ENCODE measurements at regions not wholly inside any gene's neighbourhood (a gene's known extent, or its start where the extent isn't known, plus 50 kb on each side); places are given as distances from the start of the nearest gene placed in this dataset.

- Histone ChIP-seq H3K23ac (ENCODE audit: low read depth, low read length) (no peak overlapping the region), H4K5ac (ENCODE audit: low read depth, low read length) (no peak overlapping the region), H3K4me3 (ENCODE audit: insufficient read depth, low read depth, low read length) (no peak overlapping the region), H3K18ac (ENCODE audit: low read depth, low read length) (no peak overlapping the region), H2BK15ac (ENCODE audit: low read depth, low read length) (no peak overlapping the region), H3K36me3 (ENCODE audit: control insufficient read depth, insufficient read depth, low read length) (no peaks in the 10 kb centered on the region), H2BK5ac (ENCODE audit: low read depth, low read length, poor library complexity, severe bottlenecking) (no peak overlapping the region), H3K27ac (ENCODE audit: insufficient read depth, low read length) (no peak overlapping the region), H3K4me1 (ENCODE audit: control insufficient read depth, insufficient read depth, low read length) (no peaks in the 10 kb centered on the region), H2BK120ac (ENCODE audit: low read depth, low read length) (no peak overlapping the region), H3K9me3 (ENCODE audit: control insufficient read depth, insufficient read depth, low read length) (peaks cover 26% of the 10 kb centered on the region), H3K4ac (ENCODE audit: low read depth, low read length) (no peak overlapping the region), H2BK20ac (ENCODE audit: low read depth, low read length) (no peak overlapping the region), H2AK5ac (ENCODE audit: low read depth, low read length) (no peak overlapping the region), H3K4me2 (ENCODE audit: low read depth, low read length) (no peak overlapping the region), H3K56ac (ENCODE audit: extremely low read depth, insufficient read depth, low read length) (no peak overlapping the region), H3K9me1 (ENCODE audit: insufficient read depth, low read length) (no peaks in the 10 kb centered on the region), H2AFZ (replicated peaks; ENCODE audit: low read length, poor library complexity) (no peak overlapping the region), H4K91ac (ENCODE audit: insufficient read depth, low read depth, low read length) (no peak overlapping the region), H2AK9ac (replicated peaks; ENCODE audit: low read depth, low read length, poor library complexity) (no peak overlapping the region), H3K9ac (ENCODE audit: low read depth, low read length) (no peak overlapping the region), H3K14ac (replicated peaks; ENCODE audit: low read depth, low read length) (no peak overlapping the region), H4K8ac (ENCODE audit: low read depth in 2 of 2, low read length in 2 of 2) (no peak overlapping the region), H3K79me1 (ENCODE audit: low read depth in 1 of 2, low read length in 2 of 2) (no peaks in the 10 kb centered on the region), H3K27me3 (ENCODE audit: control insufficient read depth, insufficient read depth, low read length) (no peaks in the 10 kb centered on the region; the same call in 1 of the 2 replicates), H4K20me1 (ENCODE audit: insufficient read depth, low read length) (no peaks in the 10 kb centered on the region)
- DNase-seq (no peak), ATAC-seq (ENCODE audit: low read depth) (no peak)
- CTCF ChIA-PET, result no interaction called here
- dilution Hi-C loops (cut with HindIII; ENCODE audit: low sequenced_read_pairs, unreplicated experiment) (no loop called here), intact Hi-C loops (cut with micrococcal nuclease) (no loop called here), in situ Hi-C loops (cut with MboI; ENCODE audit: low sequenced_read_pairs) (no loop called here)
- WGBS, 2 experiments (ENCODE audit: extremely low coverage in 2 of 2, insufficient read length in 1 of 2), result no CpG with 5 or more reads among the region's 5 CpGs
- POLR2A ChIA-PET (ENCODE audit: unreplicated experiment), result no interaction called here
- no TSS peak for BruUV-seq (replicated peaks)
- TF ChIP-seq BHLHE40 (IDR thresholded peaks at IDR 0.05; ENCODE audit: low read depth, low read length) (no peak), RAD21 (IDR thresholded peaks at IDR 0.05; ENCODE audit: low read length) (no peak)
Measured at GRCh38 chr14:101351769-101352168, 209.5 kb upstream of the DIO3 start.
